ENCODE measurements at regions not wholly inside any gene's neighbourhood (a gene's known extent, or its start where the extent isn't known, plus 50 kb on each side); places are given as distances from the start of the nearest gene placed in this dataset.

DNA sequence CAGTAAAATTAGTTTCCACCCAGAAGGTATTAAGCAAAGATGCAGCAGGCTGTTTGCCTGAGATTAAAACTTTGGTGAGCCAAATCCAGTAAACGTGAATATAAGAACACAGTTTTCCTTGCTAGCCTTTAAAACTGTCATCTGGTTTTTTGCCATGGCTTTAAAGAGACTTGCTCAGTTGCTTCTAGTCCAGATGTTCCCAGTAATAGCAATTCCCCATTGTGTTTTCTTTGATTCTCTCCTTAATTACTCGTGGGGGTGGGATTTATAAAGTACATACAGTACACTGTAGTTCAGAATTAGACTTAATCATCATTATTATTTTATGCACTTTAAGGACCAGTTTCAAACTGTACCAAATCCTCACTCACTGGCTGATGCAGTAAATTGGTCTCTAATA lies 303.5 kb upstream of the ZNF804A start:
- Histone ChIP-seq H3F3A (ENCODE audit: insufficient read depth, low read length, poor library complexity, severe bottlenecking) (no peaks in the 10 kb centered on the region), H3K27ac (ENCODE audit: low read length) (no peak overlapping the region), H3K9me2 (ENCODE audit: insufficient read depth, low read length) (no peaks in the 10 kb centered on the region), H3K79me2 (replicated peaks; ENCODE audit: insufficient read depth, low read length) (no peaks in the 10 kb centered on the region), H4K20me1 (ENCODE audit: insufficient read depth) (no peaks in the 10 kb centered on the region), H3K4me3 (ENCODE audit: low read length) (no peak overlapping the region), H3K36me3 (ENCODE audit: insufficient read depth, low read length) (no peaks in the 10 kb centered on the region), H3K9ac (ENCODE audit: low read length) (no peak overlapping the region), H2AFZ (ENCODE audit: low read depth, low read length) (no peak overlapping the region), H3K27me3 (ENCODE audit: insufficient read depth, low read depth, low read length) (no peaks in the 10 kb centered on the region), H3K4me2 (ENCODE audit: low read length) (no peak overlapping the region), H3K9me3 (ENCODE audit: low read length) (no peaks in the 10 kb centered on the region)
- no peak for TF ChIP-seq POLR2AphosphoS5 (IDR thresholded peaks at IDR 0.05)
- no peak for TF ChIP-seq RAD21 (conservative IDR thresholded peaks at IDR 0.05)
- TF ChIP-seq EZH2 (IDR thresholded peaks at IDR 0.05; ENCODE audit: borderline replicate concordance, insufficient read depth, low read length, poor library complexity, severe bottlenecking), result no peak
- TF ChIP-seq, protein P1, sequence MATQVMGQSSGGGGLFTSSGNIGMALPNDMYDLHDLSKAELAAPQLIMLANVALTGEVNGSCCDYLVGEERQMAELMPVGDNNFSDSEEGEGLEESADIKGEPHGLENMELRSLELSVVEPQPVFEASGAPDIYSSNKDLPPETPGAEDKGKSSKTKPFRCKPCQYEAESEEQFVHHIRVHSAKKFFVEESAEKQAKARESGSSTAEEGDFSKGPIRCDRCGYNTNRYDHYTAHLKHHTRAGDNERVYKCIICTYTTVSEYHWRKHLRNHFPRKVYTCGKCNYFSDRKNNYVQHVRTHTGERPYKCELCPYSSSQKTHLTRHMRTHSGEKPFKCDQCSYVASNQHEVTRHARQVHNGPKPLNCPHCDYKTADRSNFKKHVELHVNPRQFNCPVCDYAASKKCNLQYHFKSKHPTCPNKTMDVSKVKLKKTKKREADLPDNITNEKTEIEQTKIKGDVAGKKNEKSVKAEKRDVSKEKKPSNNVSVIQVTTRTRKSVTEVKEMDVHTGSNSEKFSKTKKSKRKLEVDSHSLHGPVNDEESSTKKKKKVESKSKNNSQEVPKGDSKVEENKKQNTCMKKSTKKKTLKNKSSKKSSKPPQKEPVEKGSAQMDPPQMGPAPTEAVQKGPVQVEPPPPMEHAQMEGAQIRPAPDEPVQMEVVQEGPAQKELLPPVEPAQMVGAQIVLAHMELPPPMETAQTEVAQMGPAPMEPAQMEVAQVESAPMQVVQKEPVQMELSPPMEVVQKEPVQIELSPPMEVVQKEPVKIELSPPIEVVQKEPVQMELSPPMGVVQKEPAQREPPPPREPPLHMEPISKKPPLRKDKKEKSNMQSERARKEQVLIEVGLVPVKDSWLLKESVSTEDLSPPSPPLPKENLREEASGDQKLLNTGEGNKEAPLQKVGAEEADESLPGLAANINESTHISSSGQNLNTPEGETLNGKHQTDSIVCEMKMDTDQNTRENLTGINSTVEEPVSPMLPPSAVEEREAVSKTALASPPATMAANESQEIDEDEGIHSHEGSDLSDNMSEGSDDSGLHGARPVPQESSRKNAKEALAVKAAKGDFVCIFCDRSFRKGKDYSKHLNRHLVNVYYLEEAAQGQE (IDR thresholded peaks at IDR 0.05; ENCODE audit: borderline replicate concordance), result no peak
- no peak for TF ChIP-seq SMC3 (conservative IDR thresholded peaks at IDR 0.05; ENCODE audit: poor library complexity)
- TF ChIP-seq TAF1 (IDR thresholded peaks at IDR 0.05; ENCODE audit: low read depth), result no peak
- TF ChIP-seq, protein P2, sequence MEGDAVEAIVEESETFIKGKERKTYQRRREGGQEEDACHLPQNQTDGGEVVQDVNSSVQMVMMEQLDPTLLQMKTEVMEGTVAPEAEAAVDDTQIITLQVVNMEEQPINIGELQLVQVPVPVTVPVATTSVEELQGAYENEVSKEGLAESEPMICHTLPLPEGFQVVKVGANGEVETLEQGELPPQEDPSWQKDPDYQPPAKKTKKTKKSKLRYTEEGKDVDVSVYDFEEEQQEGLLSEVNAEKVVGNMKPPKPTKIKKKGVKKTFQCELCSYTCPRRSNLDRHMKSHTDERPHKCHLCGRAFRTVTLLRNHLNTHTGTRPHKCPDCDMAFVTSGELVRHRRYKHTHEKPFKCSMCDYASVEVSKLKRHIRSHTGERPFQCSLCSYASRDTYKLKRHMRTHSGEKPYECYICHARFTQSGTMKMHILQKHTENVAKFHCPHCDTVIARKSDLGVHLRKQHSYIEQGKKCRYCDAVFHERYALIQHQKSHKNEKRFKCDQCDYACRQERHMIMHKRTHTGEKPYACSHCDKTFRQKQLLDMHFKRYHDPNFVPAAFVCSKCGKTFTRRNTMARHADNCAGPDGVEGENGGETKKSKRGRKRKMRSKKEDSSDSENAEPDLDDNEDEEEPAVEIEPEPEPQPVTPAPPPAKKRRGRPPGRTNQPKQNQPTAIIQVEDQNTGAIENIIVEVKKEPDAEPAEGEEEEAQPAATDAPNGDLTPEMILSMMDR (IDR thresholded peaks at IDR 0.05; ENCODE audit: poor library complexity, severe bottlenecking), result no peak
- TF ChIP-seq MXI1 (conservative IDR thresholded peaks at IDR 0.05; ENCODE audit: poor library complexity, severe bottlenecking), result no peak
- no peak for TF ChIP-seq EP300 (conservative IDR thresholded peaks at IDR 0.05; ENCODE audit: poor library complexity, severe bottlenecking)

DNA sequence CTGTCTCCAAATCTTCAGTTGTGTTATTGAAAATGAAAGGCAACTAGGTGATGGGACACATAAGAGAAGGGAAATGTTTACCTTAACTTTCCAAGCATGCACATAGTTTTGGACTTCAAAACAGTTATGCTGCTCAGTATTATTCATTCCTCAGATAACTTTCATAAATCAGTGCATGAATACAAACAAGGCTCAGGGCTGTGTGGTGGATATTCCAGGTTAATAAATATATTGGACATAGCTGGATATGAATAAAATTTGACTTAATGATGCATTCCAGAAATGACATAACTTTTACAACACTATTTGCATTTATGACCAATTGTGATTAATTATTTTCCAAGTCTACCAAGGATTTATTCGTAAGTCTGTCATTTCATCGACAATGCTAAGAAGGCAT lies 301.2 kb upstream of the ZNF804A start:
- H3K9me2 ChIP-seq (ENCODE audit: insufficient read depth, low read length), result no peaks in the 10 kb centered on the region
- no peak overlapping the region for H3K27ac ChIP-seq (ENCODE audit: low read length)
- H3K4me3 ChIP-seq (ENCODE audit: low read length), result no peak overlapping the region
- H3K27me3 ChIP-seq (ENCODE audit: insufficient read depth, low read depth, low read length), result no peaks in the 10 kb centered on the region
- H3F3A ChIP-seq (ENCODE audit: insufficient read depth, low read length, poor library complexity, severe bottlenecking), result no peaks in the 10 kb centered on the region
- no peak overlapping the region for H2AFZ ChIP-seq (ENCODE audit: low read depth, low read length)
- H3K36me3 ChIP-seq (ENCODE audit: insufficient read depth, low read length), result no peaks in the 10 kb centered on the region
- no peak overlapping the region for H3K9ac ChIP-seq (ENCODE audit: low read length)
- no peaks in the 10 kb centered on the region for H3K9me3 ChIP-seq (ENCODE audit: low read length)
- TF ChIP-seq, protein P1 (IDR thresholded peaks at IDR 0.05; ENCODE audit: borderline replicate concordance), result no peak
- no peak for TF ChIP-seq POLR2AphosphoS5 (IDR thresholded peaks at IDR 0.05)
- no peak for TF ChIP-seq RAD21 (conservative IDR thresholded peaks at IDR 0.05)
- no peak for TF ChIP-seq MXI1 (conservative IDR thresholded peaks at IDR 0.05; ENCODE audit: poor library complexity, severe bottlenecking)
- TF ChIP-seq EZH2 (IDR thresholded peaks at IDR 0.05; ENCODE audit: borderline replicate concordance, insufficient read depth, low read length, poor library complexity, severe bottlenecking), result no peak
- TF ChIP-seq SMC3 (conservative IDR thresholded peaks at IDR 0.05; ENCODE audit: poor library complexity), result no peak
- TF ChIP-seq EP300 (conservative IDR thresholded peaks at IDR 0.05; ENCODE audit: poor library complexity, severe bottlenecking), result no peak
- no peak for TF ChIP-seq TAF1 (IDR thresholded peaks at IDR 0.05; ENCODE audit: low read depth)
- TF ChIP-seq, protein P2 (IDR thresholded peaks at IDR 0.05; ENCODE audit: poor library complexity, severe bottlenecking), result no peak
- H3K4me2 ChIP-seq (ENCODE audit: low read length), result no peak overlapping the region
- H3K79me2 ChIP-seq (replicated peaks; ENCODE audit: insufficient read depth, low read length), result no peaks in the 10 kb centered on the region
- H4K20me1 ChIP-seq (ENCODE audit: insufficient read depth), result no peaks in the 10 kb centered on the region
